NCI-H1930 (cell line): ENCODE measurements at regions not wholly inside any gene's neighbourhood (a gene's known extent, or its start where the extent isn't known, plus 50 kb on each side); places are given as distances from the start of the nearest gene placed in this dataset.

ENCODE experiments used
- DNase-seq, 2 experiments: peaks; one replicate each; lab custom pipeline; 2025; lab: John Stamatoyannopoulos, UW

- no peak for DNase-seq
Observed at GRCh38 chrX:46298821-46299220, 246.4 kb downstream of the ZNF674 start.

DNA sequence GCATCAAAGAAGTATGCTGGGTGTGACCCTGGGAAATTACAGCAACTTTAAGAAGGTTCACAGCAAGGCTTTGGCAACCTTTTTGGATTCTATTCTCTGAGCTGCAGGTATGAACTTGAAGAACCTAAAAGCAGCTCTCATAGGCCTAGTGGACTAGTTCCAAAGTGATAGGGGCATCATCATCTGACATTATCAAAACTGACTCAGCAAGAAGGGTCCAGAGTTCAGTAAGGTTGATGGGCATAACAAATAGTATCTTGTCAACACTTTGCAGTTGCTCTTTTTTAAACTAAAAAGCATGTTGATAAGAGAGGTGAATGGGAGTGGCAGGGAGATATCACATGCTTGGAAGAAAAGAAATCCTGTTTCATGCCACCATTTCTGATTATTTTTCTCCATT lies 249.3 kb downstream of the ZNF674 start:
- DNase-seq: no peak

DNA sequence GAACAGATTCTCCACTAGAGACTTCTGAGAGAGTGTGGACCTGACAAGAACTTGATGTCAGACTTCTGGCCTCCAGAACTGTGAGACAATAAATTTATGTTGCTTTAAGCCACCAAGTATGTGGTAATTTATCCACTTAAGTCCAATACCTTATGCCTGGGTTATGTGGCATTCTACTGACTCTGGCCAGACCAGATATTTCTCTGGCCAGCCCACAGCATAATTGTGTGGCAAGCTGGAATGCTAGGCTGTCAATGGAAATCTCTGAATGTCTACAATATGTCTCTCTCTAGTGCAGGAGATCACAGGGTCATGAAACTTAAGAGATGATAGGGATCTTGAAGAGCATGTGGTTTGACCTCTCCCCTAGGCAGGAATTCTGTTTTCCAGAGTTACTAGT lies 251.0 kb downstream of the ZNF674 start:
- DNase-seq: no peak

- DNase-seq: no peak
Observed at GRCh38 chrX:46279925-46280313, 265.3 kb downstream of the ZNF674 start.

- no peak for DNase-seq
Observed at GRCh38 chrX:46279214-46279924, 265.9 kb downstream of the ZNF674 start.

DNA sequence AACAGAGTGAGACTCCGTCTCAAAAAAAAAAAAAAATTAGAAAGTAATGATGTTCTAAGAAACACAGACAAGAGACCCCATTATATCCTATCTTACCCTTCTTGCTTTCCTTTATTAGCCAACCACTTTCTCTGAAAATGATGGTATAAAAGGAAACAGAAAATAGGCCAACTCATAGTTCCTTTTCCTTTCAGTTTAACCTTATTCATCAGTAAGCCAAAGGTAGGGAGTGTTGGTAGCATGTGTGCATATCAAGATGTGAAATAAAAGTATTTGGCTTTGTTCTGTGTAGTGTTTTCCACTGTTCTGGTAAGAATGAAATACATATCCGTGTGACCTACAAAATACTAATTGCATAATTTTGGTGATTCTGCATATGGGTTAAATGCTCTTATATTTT lies 266.6 kb downstream of the ZNF674 start:
- no peak for DNase-seq

- no peak for DNase-seq
Observed at GRCh38 chrX:46268412-46268811, 276.8 kb downstream of the ZNF674 start.

GRCh38 chrX:46263494-46263893 lies 281.7 kb downstream of the ZNF674 start:
- no peak for DNase-seq

DNA sequence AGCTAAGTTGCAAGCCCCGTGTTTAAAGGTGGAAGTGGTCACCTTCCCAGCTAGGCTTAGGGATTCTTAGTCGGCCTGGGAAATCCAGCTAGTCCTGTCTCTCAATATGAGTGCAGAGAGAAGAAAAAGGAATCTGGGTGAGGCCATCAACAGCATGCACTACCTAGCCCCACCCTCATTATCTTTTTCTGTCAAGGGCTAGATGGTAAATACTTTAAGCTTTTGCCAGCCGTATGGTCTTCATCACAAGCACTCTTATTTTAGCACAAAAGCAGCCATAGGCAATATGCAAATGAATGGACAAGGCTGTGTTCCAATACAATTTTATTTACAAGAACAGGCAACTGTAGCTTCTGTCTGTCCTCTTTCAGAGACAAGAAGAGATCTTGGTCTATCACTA lies 282.9 kb downstream of the ZNF674 start:
- no peak for DNase-seq

- no peak for DNase-seq
Observed at GRCh38 chrX:46260499-46260898, 284.7 kb downstream of the ZNF674 start.

GRCh38 chrX:46258356-46258755 lies 286.9 kb downstream of the ZNF674 start:
- DNase-seq: no peak

DNA sequence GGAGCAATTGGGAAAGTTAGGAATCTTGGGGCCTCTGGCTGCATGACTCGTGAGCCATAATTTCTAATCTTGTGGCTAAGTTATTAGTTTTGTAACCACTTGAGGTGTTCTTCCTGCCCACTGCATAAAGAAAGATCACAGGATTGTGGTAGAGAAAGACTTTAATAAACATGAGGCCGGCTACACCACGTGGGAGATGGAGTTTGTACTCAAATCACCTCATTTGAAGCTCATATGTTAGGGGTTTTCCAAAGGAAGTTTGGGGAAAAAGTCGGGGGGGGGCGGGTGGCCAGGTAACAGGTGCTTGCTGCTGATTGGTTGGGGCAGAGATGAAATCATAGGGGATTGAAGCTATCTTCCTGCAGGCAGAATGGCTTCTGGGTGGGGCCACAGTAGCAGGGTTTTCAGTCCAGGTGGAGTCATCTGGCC lies 287.8 kb downstream of the ZNF674 start:
- no peak for DNase-seq

- no peak for DNase-seq
Observed at GRCh38 chrX:46256875-46257274, 288.3 kb downstream of the ZNF674 start.

GRCh38 chrX:46255046-46255445 lies 290.2 kb downstream of the ZNF674 start:
- DNase-seq: no peak

- no peak for DNase-seq
Observed at GRCh38 chrX:46254641-46255040, 290.6 kb downstream of the ZNF674 start.

GRCh38 chrX:46251755-46252154 lies 293.5 kb downstream of the ZNF674 start:
- no peak for DNase-seq

DNA sequence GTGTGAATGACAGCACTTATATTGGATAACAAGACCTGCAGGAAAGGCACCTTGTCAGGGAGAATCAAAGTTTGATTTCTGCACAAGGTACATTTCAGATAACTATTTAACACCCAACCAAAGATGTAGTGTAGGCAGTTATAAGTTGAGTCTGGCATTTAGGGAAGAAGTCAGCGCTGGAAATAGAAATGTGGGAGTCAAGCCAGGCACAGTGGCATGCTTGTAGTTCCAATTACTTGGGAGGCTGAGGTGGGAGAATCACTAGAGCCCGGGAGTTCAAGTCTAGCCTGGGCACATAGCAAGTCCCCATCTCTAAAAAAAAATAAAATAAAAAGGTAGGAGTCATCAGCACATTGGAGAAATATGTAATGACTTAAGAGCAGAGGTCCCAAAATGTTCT lies 295.1 kb downstream of the ZNF674 start:
- no peak for DNase-seq

DNA sequence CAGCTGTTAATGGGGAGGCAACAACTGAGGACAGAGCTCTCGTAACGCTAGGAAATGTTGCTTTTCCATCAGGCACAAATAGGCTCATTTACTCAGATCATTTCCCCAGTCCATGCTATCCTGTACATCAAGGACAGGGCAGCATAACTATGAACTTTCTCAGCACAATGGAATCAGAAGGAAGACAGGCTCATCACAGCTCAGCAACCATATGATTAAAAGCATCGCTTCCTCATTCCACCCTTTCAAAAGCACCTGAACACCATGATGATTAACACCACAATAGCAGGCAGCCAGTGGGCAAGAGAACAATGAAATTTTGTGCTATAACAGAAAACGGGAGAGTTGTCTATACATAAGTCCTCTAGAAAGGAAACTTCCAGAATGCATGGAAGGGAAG lies 297.8 kb downstream of the ZNF674 start:
- no peak for DNase-seq

GRCh38 chrX:46244451-46244850 lies 300.8 kb downstream of the ZNF674 start:
- DNase-seq: no peak

DNA sequence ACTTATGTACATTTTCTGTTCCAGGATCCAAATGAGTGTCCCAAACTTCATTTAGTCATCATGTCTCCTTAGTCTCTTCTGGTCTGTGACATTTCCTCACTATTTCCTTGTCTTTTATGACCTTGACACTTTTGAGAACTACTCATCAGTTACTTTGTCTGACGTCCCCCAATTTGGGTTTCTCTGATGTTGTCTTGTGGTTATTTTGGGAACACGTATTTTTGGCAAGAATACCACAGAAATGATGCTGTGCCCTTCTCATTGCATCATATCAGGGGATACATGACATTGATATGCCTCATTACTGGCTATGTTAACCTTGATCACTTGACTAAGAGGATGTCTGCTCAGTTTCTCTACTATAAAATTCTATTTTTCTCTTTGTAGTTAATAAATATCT lies 308.8 kb downstream of the ZNF674 start:
- no peak for DNase-seq

- DNase-seq: no peak
Observed at GRCh38 chrX:46235778-46236177, 309.4 kb downstream of the ZNF674 start.

DNA sequence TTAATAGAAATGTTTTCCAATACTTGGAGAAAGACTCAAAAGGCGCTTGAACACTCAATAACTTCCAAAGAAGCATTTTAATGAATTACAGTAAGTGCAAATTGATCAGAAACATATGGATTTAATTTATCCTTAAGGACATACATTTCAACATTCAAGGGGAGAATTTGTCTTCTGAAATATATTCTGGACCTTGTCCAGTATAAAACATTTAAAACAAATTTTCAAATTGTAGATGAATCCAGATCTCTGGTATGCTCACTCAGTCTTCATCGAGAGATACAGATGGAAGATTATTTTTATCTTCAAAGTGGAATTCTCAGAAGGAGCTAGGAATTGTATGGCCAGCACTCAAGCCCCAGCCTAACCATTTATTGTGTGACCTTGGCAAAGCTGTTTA lies 310.4 kb downstream of the ZNF674 start:
- DNase-seq: no peak

- no peak for DNase-seq
Observed at GRCh38 chrX:46228389-46228788, 316.8 kb downstream of the ZNF674 start.

DNA sequence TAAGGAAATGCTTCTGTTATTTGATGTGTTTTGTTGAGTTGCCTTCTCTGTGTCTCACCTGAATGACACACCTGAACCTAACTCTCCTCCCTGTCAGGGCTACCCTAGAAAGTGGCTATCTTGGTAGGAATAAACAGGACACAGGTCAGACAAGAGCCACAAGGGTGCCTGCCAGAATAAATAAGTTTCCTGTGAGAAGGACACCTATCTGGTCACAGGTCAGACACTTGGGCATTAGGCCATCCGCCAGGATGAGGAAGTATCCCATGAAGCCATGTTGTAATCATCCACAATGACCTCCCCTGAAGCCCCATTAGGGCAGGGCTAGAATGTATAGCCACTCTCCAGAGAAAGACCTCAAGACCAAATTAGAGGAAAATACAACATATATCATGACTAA lies 318.8 kb downstream of the ZNF674 start:
- DNase-seq: no peak
